Type B pancreatic cell (in vitro differentiated cells): ENCODE measurements at regions not wholly inside any gene's neighbourhood (a gene's known extent, or its start where the extent isn't known, plus 50 kb on each side); places are given as distances from the start of the nearest gene placed in this dataset.
"Not testable (repeated sequence)": the region's sequence is repeated elsewhere in the genome, so short reads cannot be mapped to it uniquely, and the experiment has no call there.

Source experiments
- DNase-seq: peaks from one replicate; pipeline ENCODE4 v3.0.0; 2021; ENCODE audit warnings: mixed read lengths; ENCODE audit not compliant: unreplicated experiment; ENCODE audit errors: extremely low spot score
- H3K27ac Mint-ChIP-seq: 2 replicates; pipeline ENCODE4 v1.8.0; 2021; ENCODE audit warnings: mild to moderate bottlenecking, mixed read lengths
- H3K27me3 Mint-ChIP-seq: 2 replicates; pipeline ENCODE4 v1.8.0; 2021; ENCODE audit warnings: mixed read lengths
- H3K36me3 Mint-ChIP-seq: 2 replicates; pipeline ENCODE4 v1.8.0; 2021; ENCODE audit warnings: mixed read lengths
- H3K4me1 Mint-ChIP-seq: one replicate; pipeline ENCODE4 v1.8.0; 2021; ENCODE audit warnings: mixed read lengths; ENCODE audit not compliant: unreplicated experiment
- H3K4me3 Mint-ChIP-seq: 2 replicates; pipeline ENCODE4 v1.8.0; 2021; ENCODE audit warnings: mild to moderate bottlenecking, mixed read lengths
- H3K9me3 Mint-ChIP-seq: 2 replicates; pipeline ENCODE4 v1.8.0; 2021; ENCODE audit warnings: mixed read lengths
- CTCF ChIP-seq: fragments of 200-600 bp; sonication (generic); conservative IDR thresholded peaks from 2 replicates; pipeline ENCODE4 v1.5.0; 2021; ENCODE audit warnings: antibody characterized with exemption, mild to moderate bottlenecking

- no peaks in the 10 kb centered on the region for H3K36me3 Mint-ChIP-seq
- H3K4me1 Mint-ChIP-seq: no peaks in the 10 kb centered on the region
- H3K27ac Mint-ChIP-seq: no peak overlapping the region
- no peak for TF ChIP-seq CTCF
- H3K9me3 Mint-ChIP-seq: no peaks in the 10 kb centered on the region
- DNase-seq: no peak
- no peaks in the 10 kb centered on the region for H3K27me3 Mint-ChIP-seq
- no peak overlapping the region for H3K4me3 Mint-ChIP-seq
Observed at GRCh38 chr4:17013382-17014006, 115.0 kb upstream of the LDB2 start.

GRCh38 chr4:17012451-17012850 lies 114.0 kb upstream of the LDB2 start:
- H3K27ac Mint-ChIP-seq: no peak overlapping the region
- no peak overlapping the region for H3K4me3 Mint-ChIP-seq
- TF ChIP-seq CTCF: no peak
- DNase-seq: no peak
- no peaks in the 10 kb centered on the region for H3K36me3 Mint-ChIP-seq
- H3K4me1 Mint-ChIP-seq: no peaks in the 10 kb centered on the region
- H3K9me3 Mint-ChIP-seq: no peaks in the 10 kb centered on the region
- no peaks in the 10 kb centered on the region for H3K27me3 Mint-ChIP-seq

GRCh38 chr4:17010426-17011087 lies 112.1 kb upstream of the LDB2 start:
- no peak for TF ChIP-seq CTCF
- DNase-seq: no peak
- peaks cover 5% of the 10 kb centered on the region for H3K4me1 Mint-ChIP-seq
- no peaks in the 10 kb centered on the region for H3K9me3 Mint-ChIP-seq
- no peaks in the 10 kb centered on the region for H3K36me3 Mint-ChIP-seq
- H3K4me3 Mint-ChIP-seq: no peak overlapping the region
- H3K27me3 Mint-ChIP-seq: no peaks in the 10 kb centered on the region
- H3K27ac Mint-ChIP-seq: no peak overlapping the region

GRCh38 chr4:17009871-17010367 lies 111.5 kb upstream of the LDB2 start:
- Mint-ChIP-seq H3K27me3 (no peaks in the 10 kb centered on the region), H3K27ac (no peak overlapping the region), H3K4me3 (no peak overlapping the region), H3K36me3 (no peaks in the 10 kb centered on the region), H3K9me3 (no peaks in the 10 kb centered on the region), H3K4me1 (peaks cover 5% of the 10 kb centered on the region)
- DNase-seq: no peak
- TF ChIP-seq CTCF: no peak

GRCh38 chr4:17008834-17009345 lies 110.4 kb upstream of the LDB2 start:
- Mint-ChIP-seq H3K9me3 (no peaks in the 10 kb centered on the region), H3K27ac (no peak overlapping the region), H3K4me3 (no peak overlapping the region), H3K27me3 (peaks cover 2% of the 10 kb centered on the region), H3K4me1 (peaks cover 5% of the 10 kb centered on the region), H3K36me3 (no peaks in the 10 kb centered on the region)
- TF ChIP-seq CTCF: no peak
- no peak for DNase-seq

- not testable (repeated sequence) for H3K4me1 Mint-ChIP-seq, H3K4me3 Mint-ChIP-seq, H3K9me3 Mint-ChIP-seq, DNase-seq, H3K27ac Mint-ChIP-seq, H3K27me3 Mint-ChIP-seq, H3K36me3 Mint-ChIP-seq
Observed at GRCh38 chr4:17003606-17004392, 105.4 kb upstream of the LDB2 start.
